NCI-H2081 (cell line): ENCODE measurements at regions not wholly inside any gene's neighbourhood (a gene's known extent, or its start where the extent isn't known, plus 50 kb on each side); places are given as distances from the start of the nearest gene placed in this dataset.
"Not testable (repeated sequence)": the region's sequence is repeated elsewhere in the genome, so short reads cannot be mapped to it uniquely, and the experiment has no call there.

ENCODE experiments used
- DNase-seq, 2 experiments: peaks; one replicate each; lab custom pipeline; 2025; lab: John Stamatoyannopoulos, UW

- peak in 1 of 2 experiments; percentile 1 for DNase-seq
These were observed 195.0 kb upstream of the ELAC2 start for GRCh38 chr17:13212860-13213259.

GRCh38 chr17:13209081-13209480, 191.3 kb upstream of the ELAC2 start:
- no peak for DNase-seq

GRCh38 chr17:13204607-13205237, 186.9 kb upstream of the ELAC2 start:
- no peak for DNase-seq

GRCh38 chr17:13202835-13203234, 185.0 kb upstream of the ELAC2 start:
- no peak for DNase-seq

- DNase-seq, result no peak
These were observed 182.8 kb upstream of the ELAC2 start for GRCh38 chr17:13200671-13201070.

- no peak for DNase-seq
These were observed 181.6 kb upstream of the ELAC2 start for GRCh38 chr17:13199425-13199824.

GRCh38 chr17:13197586-13197985, 179.8 kb upstream of the ELAC2 start:
- no peak for DNase-seq

- DNase-seq, result no peak
These were observed 177.1 kb upstream of the ELAC2 start for GRCh38 chr17:13194887-13195286.

- peak; percentile 66 to 85 for DNase-seq
These were observed 165.0 kb upstream of the ELAC2 start for GRCh38 chr17:13182854-13183253.

GRCh38 chr17:13182450-13182849, 164.6 kb upstream of the ELAC2 start:
- DNase-seq, result no peak

- DNase-seq, result no peak
These were observed 163.9 kb upstream of the ELAC2 start for GRCh38 chr17:13181683-13182082.

- DNase-seq, result no peak
These were observed 158.6 kb upstream of the ELAC2 start for GRCh38 chr17:13176436-13176835.

- DNase-seq, result no peak
These were observed 154.0 kb upstream of the ELAC2 start for GRCh38 chr17:13171790-13172189.

GRCh38 chr17:13162361-13162760, 144.5 kb upstream of the ELAC2 start:
- DNase-seq, result no peak

- DNase-seq, result no peak
These were observed 143.0 kb upstream of the ELAC2 start for GRCh38 chr17:13160790-13161189.

- DNase-seq, result no peak
These were observed 142.5 kb upstream of the ELAC2 start for GRCh38 chr17:13160296-13160695.

- no peak for DNase-seq
These were observed 140.8 kb upstream of the ELAC2 start for GRCh38 chr17:13158494-13159240.

GRCh38 chr17:13157656-13158055, 139.8 kb upstream of the ELAC2 start:
- DNase-seq, result no peak

GRCh38 chr17:13154930-13155329, 137.1 kb upstream of the ELAC2 start:
- DNase-seq, result no peak

GRCh38 chr17:13154398-13154797, 136.6 kb upstream of the ELAC2 start:
- DNase-seq, result no peak

GRCh38 chr17:13153036-13153435, 135.2 kb upstream of the ELAC2 start:
- no peak for DNase-seq

- no peak for DNase-seq
These were observed 134.7 kb upstream of the ELAC2 start for GRCh38 chr17:13152501-13152900.

GRCh38 chr17:13150738-13151137, 132.9 kb upstream of the ELAC2 start:
- not testable (repeated sequence) for DNase-seq

- DNase-seq, result no peak
These were observed 125.2 kb upstream of the ELAC2 start for GRCh38 chr17:13143001-13143400.
